OCI-LY1 (cell line): ENCODE measurements at regions not wholly inside any gene's neighbourhood (a gene's known extent, or its start where the extent isn't known, plus 50 kb on each side); places are given as distances from the start of the nearest gene placed in this dataset.

Experiments used
- H2AFZ ChIP-seq: fragments of 200-600 bp; sonication (generic), shearing (Covaris generic); 2 replicates; pipeline ENCODE4 v1.6.0; 2014; ENCODE audit warnings: antibody characterized with exemption, mild to moderate bottlenecking, low read length
- H3F3A ChIP-seq: fragments of 200-600 bp; sonication (generic), shearing (Covaris generic); 2 replicates; pipeline ENCODE4 v1.6.0; 2014; ENCODE audit warnings: mild to moderate bottlenecking, antibody characterized with exemption, low read length, moderate library complexity; ENCODE audit not compliant: insufficient read depth
- H3K27ac ChIP-seq: fragments of 200-600 bp; sonication (generic); 2 replicates; pipeline ENCODE4 v1.5.1; 2014; ENCODE audit warnings: low read length, mixed run types, mild to moderate bottlenecking, low read depth; ENCODE audit not compliant: poor library complexity, severe bottlenecking
- H3K27me3 ChIP-seq: fragments of 200-600 bp; sonication (generic); 2 replicates; pipeline ENCODE4 v1.6.0; 2014; ENCODE audit warnings: antibody characterized with exemption, mild to moderate bottlenecking, low read length, moderate library complexity; ENCODE audit not compliant: insufficient read depth
- H3K36me3 ChIP-seq: fragments of 200-600 bp; sonication (generic); 2 replicates; pipeline ENCODE4 v1.6.1; 2014; ENCODE audit warnings: mild to moderate bottlenecking, antibody characterized with exemption, low read length, moderate library complexity, mixed read lengths; ENCODE audit not compliant: insufficient read depth
- H3K4me1 ChIP-seq: fragments of 200-600 bp; sonication (generic); 2 replicates; pipeline ENCODE4 v1.5.1; 2014; ENCODE audit warnings: mild to moderate bottlenecking, low read length, moderate library complexity; ENCODE audit not compliant: insufficient read depth, severe bottlenecking
- H3K4me2 ChIP-seq: fragments of 200-600 bp; sonication (generic), shearing (Covaris generic); 2 replicates; pipeline ENCODE4 v1.6.1; 2014; ENCODE audit warnings: low read length
- H3K4me3 ChIP-seq: fragments of 200-600 bp; sonication (generic); 2 replicates; pipeline ENCODE4 v1.5.1; 2014; ENCODE audit warnings: low read length, low read depth, mild to moderate bottlenecking, mixed read lengths; ENCODE audit not compliant: poor library complexity, severe bottlenecking
- H3K79me2 ChIP-seq: fragments of 200-600 bp; shearing (Covaris generic); 2 replicates; pipeline ENCODE4 v1.6.1; 2016; ENCODE audit warnings: mixed run types, low read length, mixed read lengths; ENCODE audit not compliant: insufficient read depth
- H3K9ac ChIP-seq: fragments of 200-600 bp; sonication (generic), shearing (Covaris generic); 2 replicates; pipeline ENCODE4 v1.6.1; 2014; ENCODE audit warnings: mild to moderate bottlenecking, low read length, mixed read lengths
- H3K9me2 ChIP-seq: fragments of 200-600 bp; sonication (generic), shearing (Covaris generic); 2 replicates; pipeline ENCODE4 v1.6.1; 2014; ENCODE audit warnings: low read depth, mild to moderate bottlenecking, low read length, mixed read lengths
- H3K9me3 ChIP-seq: fragments of 200-600 bp; shearing (Covaris generic); 2 replicates; pipeline ENCODE4 v1.6.1; 2014; ENCODE audit warnings: low read length, mixed read lengths
- H4K20me1 ChIP-seq: fragments of 200-600 bp; sonication (generic), shearing (Covaris generic); 2 replicates; pipeline ENCODE4 v1.6.0; 2016; ENCODE audit warnings: mild to moderate bottlenecking, low read length; ENCODE audit not compliant: insufficient read depth
- CTCF ChIP-seq: fragments of 200-600 bp; sonication (generic), shearing (Covaris generic); IDR thresholded peaks from 2 replicates; pipeline ENCODE4 v1.5.1; 2017; ENCODE audit warnings: mild to moderate bottlenecking, antibody characterized with exemption, low read length, moderate library complexity, mixed read lengths
- EZH2 ChIP-seq: fragments of 200-600 bp; sonication (generic), shearing (Covaris generic); IDR thresholded peaks from 2 replicates; pipeline ENCODE4 v1.8.0; 2017; ENCODE audit warnings: borderline replicate concordance, mixed run types, mild to moderate bottlenecking, antibody characterized with exemption, low read length, moderate library complexity, mixed read lengths

DNA sequence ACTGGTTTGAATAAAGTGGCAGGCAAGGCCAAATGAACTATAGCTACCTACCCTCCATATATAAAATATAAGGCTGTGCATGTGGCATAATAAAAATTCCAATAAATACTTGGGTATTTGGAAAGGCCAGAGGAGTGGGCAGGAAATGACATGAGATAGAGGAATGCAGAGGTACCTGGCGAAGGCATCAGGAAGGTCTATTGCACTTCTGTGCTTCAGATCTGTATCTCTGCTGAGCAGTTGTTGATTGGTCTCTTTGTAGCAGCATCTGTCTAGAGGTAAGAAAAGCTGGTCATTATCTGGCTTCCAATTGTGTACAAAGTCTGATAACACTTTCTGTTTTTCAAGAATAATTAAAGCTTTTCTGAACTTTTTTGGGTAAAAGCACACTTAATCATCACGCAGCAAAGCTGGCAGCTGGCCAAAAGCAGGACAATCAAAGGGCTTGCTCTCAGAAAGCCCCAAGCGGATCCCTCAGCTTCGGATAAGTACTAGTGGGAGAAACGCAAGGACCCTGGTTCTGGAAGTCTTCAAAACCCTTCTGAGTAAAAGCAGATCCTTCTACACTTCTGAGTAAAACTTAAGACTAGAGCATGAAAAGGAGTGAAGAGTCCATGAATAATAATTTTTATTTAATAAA, 120.1 kb upstream of the TCF21 start:
- Histone ChIP-seq H3K79me2 (no peaks in the 10 kb centered on the region), H3K36me3 (no peaks in the 10 kb centered on the region), H3K4me1 (no peaks in the 10 kb centered on the region), H3K9me3 (no peaks in the 10 kb centered on the region), H3F3A (no peaks in the 10 kb centered on the region), H3K9ac (no peak overlapping the region), H3K4me3 (no peak overlapping the region), H3K27ac (no peak overlapping the region), H3K4me2 (no peak overlapping the region), H3K9me2 (no peaks in the 10 kb centered on the region), H2AFZ (no peak overlapping the region), H4K20me1 (no peaks in the 10 kb centered on the region), H3K27me3 (no peaks in the 10 kb centered on the region)
- no peak for TF ChIP-seq CTCF
- no peak for TF ChIP-seq EZH2

DNA sequence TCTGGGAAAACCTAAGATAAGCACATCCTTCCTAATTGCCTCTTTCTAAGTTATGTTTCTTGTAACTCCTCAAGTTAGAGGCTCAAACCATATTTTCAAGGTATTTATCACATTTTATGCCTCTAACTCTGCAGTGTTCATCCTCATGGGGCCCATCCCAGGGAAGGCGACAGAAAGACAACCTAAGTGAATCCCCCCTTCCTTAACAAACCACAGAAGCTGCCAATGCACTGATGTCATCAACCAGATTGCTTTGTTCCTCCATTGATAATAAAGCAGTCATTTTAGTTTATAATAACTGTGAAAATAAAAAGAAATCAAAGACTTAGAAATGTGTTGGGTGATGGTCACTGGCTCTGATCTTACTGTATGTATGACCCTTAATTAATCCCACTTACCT, 119.5 kb upstream of the TCF21 start:
- Histone ChIP-seq H3K9me3 (no peaks in the 10 kb centered on the region), H2AFZ (no peak overlapping the region), H3K36me3 (no peaks in the 10 kb centered on the region), H3K4me3 (no peak overlapping the region), H3K4me1 (no peaks in the 10 kb centered on the region), H3K9me2 (no peaks in the 10 kb centered on the region), H3K9ac (no peak overlapping the region), H3F3A (no peaks in the 10 kb centered on the region), H3K79me2 (no peaks in the 10 kb centered on the region), H3K4me2 (no peak overlapping the region), H3K27ac (no peak overlapping the region), H4K20me1 (no peaks in the 10 kb centered on the region), H3K27me3 (no peaks in the 10 kb centered on the region)
- TF ChIP-seq EZH2 (no peak), CTCF (no peak)

GRCh38 chr6:133772567-133772966, 116.3 kb upstream of the TCF21 start:
- H3K4me2 ChIP-seq, result no peak overlapping the region
- no peak overlapping the region for H3K27ac ChIP-seq
- no peaks in the 10 kb centered on the region for H4K20me1 ChIP-seq
- H3K36me3 ChIP-seq, result no peaks in the 10 kb centered on the region
- H2AFZ ChIP-seq, result no peak overlapping the region
- H3K9me3 ChIP-seq, result no peaks in the 10 kb centered on the region
- TF ChIP-seq CTCF, result no peak
- no peak for TF ChIP-seq EZH2
- no peaks in the 10 kb centered on the region for H3K9me2 ChIP-seq
- H3K9ac ChIP-seq, result no peak overlapping the region
- no peaks in the 10 kb centered on the region for H3F3A ChIP-seq
- no peak overlapping the region for H3K4me3 ChIP-seq
- H3K4me1 ChIP-seq, result no peaks in the 10 kb centered on the region
- H3K79me2 ChIP-seq, result no peaks in the 10 kb centered on the region
- no peaks in the 10 kb centered on the region for H3K27me3 ChIP-seq
